Upper lobe of right lung (tissue), 1 donor: ENCODE measurements at regions not wholly inside any gene's neighbourhood (a gene's known extent, or its start where the extent isn't known, plus 50 kb on each side); places are given as distances from the start of the nearest gene placed in this dataset.

ENCODE experiments used
- ATAC-seq: fragments of 200-7000 bp; cut with Tn5 transposase; one replicate; pipeline ENCODE4 v1.9.1; 2020; ENCODE audit warnings: mild to moderate bottlenecking, moderate library complexity
- DNase-seq: peaks from one replicate; pipeline ENCODE4 v3.0.0-alpha.2; 2020
- H3K27ac ChIP-seq: fragments of 200-600 bp; one replicate; pipeline ENCODE4 v1.8.0; 2022
- H3K27me3 ChIP-seq: fragments of 200-600 bp; one replicate; pipeline ENCODE4 v1.8.0; 2022; ENCODE audit warnings: mild to moderate bottlenecking
- H3K36me3 ChIP-seq: fragments of 200-600 bp; one replicate; pipeline ENCODE4 v1.8.0; 2022
- H3K4me1 ChIP-seq: fragments of 200-600 bp; one replicate; pipeline ENCODE4 v1.8.0; 2022
- H3K4me3 ChIP-seq: fragments of 200-600 bp; one replicate; pipeline ENCODE4 v1.8.0; 2022; ENCODE audit warnings: mild to moderate bottlenecking
- H3K9me3 ChIP-seq: fragments of 200-600 bp; one replicate; pipeline ENCODE4 v1.8.0; 2022
- intact Hi-C: fragments of 100-400 bp; cut with DNase I; formaldehyde crosslinking; loops from one replicate; pipeline ENCODE4 v1.11.0; 2022
- TF ChIP-seq, protein P1 (sequence below): fragments of 200-600 bp; IDR thresholded peaks from one replicate; pipeline ENCODE4 v1.8.0; 2022; ENCODE audit warnings: antibody characterized with exemption
- donor health status: DM: no; HTN: yes; CAD: no; lungs with severe emphysema.

DNA sequence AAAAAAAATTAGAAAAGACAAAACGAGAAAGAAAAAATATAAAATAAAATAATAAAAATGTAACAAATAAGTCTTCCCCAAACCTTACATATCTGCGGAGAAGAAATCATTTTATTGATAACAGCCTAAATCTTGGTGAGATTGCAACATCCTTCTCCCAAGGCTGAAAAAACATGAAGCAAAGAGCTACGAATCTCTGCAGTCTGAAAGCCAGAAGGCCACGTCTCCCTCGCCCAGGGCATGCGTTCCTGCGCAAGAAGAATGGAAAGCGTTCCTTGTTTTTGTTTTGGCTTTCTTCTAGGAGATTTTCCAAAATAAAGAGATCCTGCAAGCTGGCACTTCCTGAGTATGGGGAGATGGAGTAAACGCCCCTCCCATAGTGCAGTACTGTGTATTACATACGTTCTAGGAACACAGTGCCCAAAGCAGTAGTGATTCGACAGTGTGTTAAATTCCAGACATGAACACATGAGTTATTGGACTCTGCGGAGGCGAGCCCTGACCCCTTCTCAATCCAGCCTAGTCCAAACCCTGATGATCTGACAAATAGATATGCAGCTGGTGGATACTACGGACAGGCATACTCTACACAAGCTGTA is 126.7 kb upstream of the RREB1 start:
- intact Hi-C loops = no loop called here
- Histone ChIP-seq H3K4me1 (no peaks in the 10 kb centered on the region), H3K27me3 (no peaks in the 10 kb centered on the region), H3K36me3 (no peaks in the 10 kb centered on the region), H3K4me3 (no peak overlapping the region), H3K27ac (no peak overlapping the region), H3K9me3 (no peaks in the 10 kb centered on the region)
- ATAC-seq = no peak
- no peak for DNase-seq
- TF ChIP-seq, protein P1, sequence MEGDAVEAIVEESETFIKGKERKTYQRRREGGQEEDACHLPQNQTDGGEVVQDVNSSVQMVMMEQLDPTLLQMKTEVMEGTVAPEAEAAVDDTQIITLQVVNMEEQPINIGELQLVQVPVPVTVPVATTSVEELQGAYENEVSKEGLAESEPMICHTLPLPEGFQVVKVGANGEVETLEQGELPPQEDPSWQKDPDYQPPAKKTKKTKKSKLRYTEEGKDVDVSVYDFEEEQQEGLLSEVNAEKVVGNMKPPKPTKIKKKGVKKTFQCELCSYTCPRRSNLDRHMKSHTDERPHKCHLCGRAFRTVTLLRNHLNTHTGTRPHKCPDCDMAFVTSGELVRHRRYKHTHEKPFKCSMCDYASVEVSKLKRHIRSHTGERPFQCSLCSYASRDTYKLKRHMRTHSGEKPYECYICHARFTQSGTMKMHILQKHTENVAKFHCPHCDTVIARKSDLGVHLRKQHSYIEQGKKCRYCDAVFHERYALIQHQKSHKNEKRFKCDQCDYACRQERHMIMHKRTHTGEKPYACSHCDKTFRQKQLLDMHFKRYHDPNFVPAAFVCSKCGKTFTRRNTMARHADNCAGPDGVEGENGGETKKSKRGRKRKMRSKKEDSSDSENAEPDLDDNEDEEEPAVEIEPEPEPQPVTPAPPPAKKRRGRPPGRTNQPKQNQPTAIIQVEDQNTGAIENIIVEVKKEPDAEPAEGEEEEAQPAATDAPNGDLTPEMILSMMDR = no peak

DNA sequence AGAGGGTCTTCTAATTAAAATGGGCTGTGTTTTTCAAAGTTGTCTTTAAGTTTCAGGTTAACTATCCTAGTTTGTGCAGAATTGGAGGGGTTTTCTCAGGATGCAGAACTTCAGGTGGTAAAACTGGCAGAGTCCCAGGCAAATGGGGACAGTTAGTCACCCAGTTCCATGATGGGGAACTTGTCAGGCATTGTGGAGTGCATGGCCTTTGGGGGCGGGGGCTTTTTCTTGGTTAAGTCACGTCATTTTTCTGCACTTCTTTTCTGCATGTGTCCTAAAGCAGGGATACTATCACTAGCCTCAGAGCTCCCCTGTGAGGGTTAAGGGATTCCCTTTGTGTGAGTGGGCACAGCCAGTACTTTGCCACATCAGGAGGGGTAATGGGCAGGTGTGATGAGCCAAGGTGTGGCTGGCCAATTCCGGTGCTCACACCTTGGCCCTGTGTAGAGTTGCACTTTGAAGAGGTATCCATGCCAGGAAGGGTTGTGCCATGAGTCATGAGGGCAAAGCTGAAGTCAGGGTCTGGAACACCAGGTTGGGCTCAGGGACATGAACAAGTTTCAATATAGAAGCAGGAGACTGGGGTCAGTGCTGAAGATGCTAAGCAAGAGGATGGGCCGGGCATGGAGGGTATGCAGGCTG is 126.0 kb upstream of the RREB1 start:
- Histone ChIP-seq H3K27ac (no peak overlapping the region), H3K4me1 (no peaks in the 10 kb centered on the region), H3K27me3 (no peaks in the 10 kb centered on the region), H3K36me3 (no peaks in the 10 kb centered on the region), H3K4me3 (no peak overlapping the region), H3K9me3 (no peaks in the 10 kb centered on the region)
- TF ChIP-seq, protein P1 = no peak
- intact Hi-C loops = no loop called here
- DNase-seq (no peak), ATAC-seq (peak; percentile 48)

DNA sequence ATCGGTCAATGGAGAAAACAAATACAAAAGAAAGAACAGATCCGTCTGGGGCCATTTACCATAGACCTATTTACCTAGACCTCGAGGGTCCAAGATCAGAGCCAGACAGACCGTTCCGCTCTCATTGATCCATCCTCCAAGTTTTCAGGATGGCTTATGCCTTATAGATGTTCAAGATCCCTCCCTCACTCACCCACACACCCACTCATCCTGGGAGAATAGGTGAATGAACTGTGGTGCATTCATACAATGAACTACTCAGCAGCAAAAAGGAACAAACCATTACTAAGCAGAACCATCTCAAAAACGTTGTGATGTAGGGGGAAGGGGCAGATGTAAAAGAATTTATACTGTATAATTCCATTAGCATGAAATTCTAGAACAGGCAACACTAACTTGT is 125.1 kb upstream of the RREB1 start:
- intact Hi-C loops = no loop called here
- H3K4me3 ChIP-seq = no peak overlapping the region

GRCh38 chr6:6984585-6985366 is 123.0 kb upstream of the RREB1 start:
- Histone ChIP-seq H3K4me3 (no peak overlapping the region), H3K27me3 (no peaks in the 10 kb centered on the region), H3K9me3 (no peaks in the 10 kb centered on the region), H3K36me3 (no peaks in the 10 kb centered on the region), H3K4me1 (no peaks in the 10 kb centered on the region), H3K27ac (no peak overlapping the region)
- TF ChIP-seq, protein P1 = no peak
- no peak for DNase-seq
- ATAC-seq = no peak
- intact Hi-C loops = no loop called here

More for the DNA sequence above, 125.1 kb upstream of the RREB1 start:
- H3K36me3 ChIP-seq = no peaks in the 10 kb centered on the region
- ATAC-seq (no peak), DNase-seq (no peak)
- H3K4me1 ChIP-seq = no peaks in the 10 kb centered on the region
- no peak overlapping the region for H3K27ac ChIP-seq
- no peaks in the 10 kb centered on the region for H3K9me3 ChIP-seq
- TF ChIP-seq, protein P1 = no peak
- no peaks in the 10 kb centered on the region for H3K27me3 ChIP-seq

DNA sequence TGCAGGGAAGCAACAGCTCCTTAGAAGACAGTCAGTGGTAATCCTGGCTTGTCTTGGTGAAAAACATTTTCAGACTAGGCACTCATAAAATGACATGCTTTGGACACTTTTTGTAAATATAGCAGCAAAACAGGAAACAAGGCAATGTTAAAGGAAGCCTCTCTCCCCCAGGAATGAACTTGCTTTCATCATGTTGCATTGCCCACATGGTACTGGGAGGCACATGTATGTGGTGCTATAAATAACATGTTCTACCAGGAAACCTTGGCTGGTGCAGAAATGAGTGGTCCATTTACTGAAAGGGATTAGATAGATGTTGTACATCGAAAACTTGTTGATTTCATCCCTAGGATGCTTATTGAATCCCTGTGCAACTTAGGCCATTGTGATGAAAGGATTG is 121.4 kb upstream of the RREB1 start:
- Histone ChIP-seq H3K27me3 (no peaks in the 10 kb centered on the region), H3K4me3 (no peak overlapping the region), H3K4me1 (no peaks in the 10 kb centered on the region), H3K9me3 (no peaks in the 10 kb centered on the region), H3K27ac (no peak overlapping the region), H3K36me3 (no peaks in the 10 kb centered on the region)
- ATAC-seq (no peak), DNase-seq (no peak)
- TF ChIP-seq, protein P1 = no peak
- intact Hi-C loops = no loop called here
